WTC11 (cell line): ENCODE measurements at regions not wholly inside any gene's neighbourhood (a gene's known extent, or its start where the extent isn't known, plus 50 kb on each side); places are given as distances from the start of the nearest gene placed in this dataset.

Source experiments
- ATAC-seq: fragments of 200-7000 bp; cut with Tn5 transposase; 2 replicates; pipeline ENCODE4 v1.10.0; 2021; ENCODE audit warnings: mild to moderate bottlenecking, moderate library complexity
- CTCF ChIA-PET: fragments of 300-600 bp; sonication (Branson Sonifier 250); formaldehyde crosslinking; loops from one replicate; lab custom pipeline; 2021; ENCODE audit warnings: antibody characterized with exemption; lab: Charles Lee
- POLR2A ChIA-PET: fragments of 350-600 bp; sonication (Branson Sonifier 250); formaldehyde crosslinking; loops from one replicate; lab custom pipeline; 2021; ENCODE audit warnings: antibody characterized with exemption; lab: Charles Lee
- DNase-seq: peaks from one replicate; pipeline ENCODE4 v3.0.0; 2021; ENCODE audit warnings: low spot score
- H3K27ac Mint-ChIP-seq: 2 replicates; pipeline ENCODE4 v1.8.0; 2021; ENCODE audit warnings: mixed read lengths
- H3K27me3 Mint-ChIP-seq: 2 replicates; pipeline ENCODE4 v1.8.0; 2021; ENCODE audit warnings: low read depth, mild to moderate bottlenecking, moderate library complexity, mixed read lengths
- H3K36me3 Mint-ChIP-seq: 2 replicates; pipeline ENCODE4 v1.8.0; 2021; ENCODE audit warnings: mixed read lengths
- H3K4me1 Mint-ChIP-seq: 2 replicates; pipeline ENCODE4 v1.8.0; 2022; ENCODE audit warnings: mixed read lengths
- H3K4me3 Mint-ChIP-seq: 2 replicates; pipeline ENCODE4 v1.8.0; 2021; ENCODE audit warnings: mild to moderate bottlenecking, moderate library complexity, mixed read lengths
- H3K9me3 Mint-ChIP-seq: 2 replicates; pipeline ENCODE4 v1.8.0; 2021; ENCODE audit warnings: mixed read lengths
- AR ChIP-seq: fragments of 250-450 bp; sonication (Bioruptor Pico); IDR thresholded peaks from 2 replicates; pipeline ENCODE4 v1.9.0; 2021; ENCODE audit warnings: mild to moderate bottlenecking
- ATF2 ChIP-seq: sonication (generic); formaldehyde crosslinking; IDR thresholded peaks from 2 replicates; pipeline ENCODE4 v1.8.1; 2022; ENCODE audit warnings: low read depth, missing genetic modification reagents, borderline replicate concordance
- E2F1 ChIP-seq: sonication (generic); formaldehyde crosslinking; IDR thresholded peaks from 2 replicates; pipeline ENCODE4 v1.8.0; 2022; ENCODE audit warnings: mild to moderate bottlenecking, missing genetic modification reagents
- EMX1 ChIP-seq: fragments of 250-450 bp; sonication (Bioruptor Pico); IDR thresholded peaks from 2 replicates; pipeline ENCODE4 v1.8.0; 2021; ENCODE audit warnings: mild to moderate bottlenecking
- FOXK1 ChIP-seq: sonication (generic); formaldehyde crosslinking; IDR thresholded peaks from 2 replicates; pipeline ENCODE4 v1.8.0; 2022; ENCODE audit warnings: mild to moderate bottlenecking, moderate library complexity, missing genetic modification reagents
- GTF2I ChIP-seq: fragments of 250-450 bp; sonication (Bioruptor Pico); conservative IDR thresholded peaks from 2 replicates; pipeline ENCODE4 v1.4.0; 2021; ENCODE audit warnings: mild to moderate bottlenecking
- NR1H2 ChIP-seq: sonication (generic); formaldehyde crosslinking; IDR thresholded peaks from 2 replicates; pipeline ENCODE4 v1.9.0; 2021; ENCODE audit warnings: mild to moderate bottlenecking, moderate library complexity, missing genetic modification reagents
- PRDM15 ChIP-seq: sonication (generic); formaldehyde crosslinking; IDR thresholded peaks from 2 replicates; pipeline ENCODE4 v1.8.0; 2022; ENCODE audit warnings: missing genetic modification reagents
- PRRX2 ChIP-seq: fragments of 250-450 bp; sonication (Bioruptor Pico); IDR thresholded peaks from 2 replicates; pipeline ENCODE4 v1.8.0; 2021; ENCODE audit warnings: mild to moderate bottlenecking
- ZNF512 ChIP-seq: sonication (generic); formaldehyde crosslinking; IDR thresholded peaks from 2 replicates; pipeline ENCODE4 v1.8.1; 2022; ENCODE audit warnings: missing genetic modification reagents, borderline replicate concordance
- TF ChIP-seq, protein P1 (sequence below): sonication (generic); formaldehyde crosslinking; IDR thresholded peaks from 2 replicates; pipeline ENCODE4 v1.8.1; 2022; ENCODE audit warnings: mild to moderate bottlenecking, missing genetic modification reagents, moderate library complexity, borderline replicate concordance
- TF ChIP-seq, protein P2 (sequence below): sonication (generic); formaldehyde crosslinking; conservative IDR thresholded peaks from 2 replicates; pipeline ENCODE4 v1.8.1; 2022; ENCODE audit warnings: mild to moderate bottlenecking, missing genetic modification reagents

- Mint-ChIP-seq H3K9me3 (0 out of 2 replicates have a peak, but pooled peaks cover 6% of the 10 kb centered on the region), H3K36me3 (no peaks in the 10 kb centered on the region), H3K4me1 (peaks cover 18% of the 10 kb centered on the region), H3K4me3 (no peak overlapping the region), H3K27me3 (no peaks in the 10 kb centered on the region), H3K27ac (no peak overlapping the region)
- ATAC-seq (peak; percentile 35; the same call in 1 of the 2 replicates), DNase-seq (no peak)
- TF ChIP-seq, protein P1, sequence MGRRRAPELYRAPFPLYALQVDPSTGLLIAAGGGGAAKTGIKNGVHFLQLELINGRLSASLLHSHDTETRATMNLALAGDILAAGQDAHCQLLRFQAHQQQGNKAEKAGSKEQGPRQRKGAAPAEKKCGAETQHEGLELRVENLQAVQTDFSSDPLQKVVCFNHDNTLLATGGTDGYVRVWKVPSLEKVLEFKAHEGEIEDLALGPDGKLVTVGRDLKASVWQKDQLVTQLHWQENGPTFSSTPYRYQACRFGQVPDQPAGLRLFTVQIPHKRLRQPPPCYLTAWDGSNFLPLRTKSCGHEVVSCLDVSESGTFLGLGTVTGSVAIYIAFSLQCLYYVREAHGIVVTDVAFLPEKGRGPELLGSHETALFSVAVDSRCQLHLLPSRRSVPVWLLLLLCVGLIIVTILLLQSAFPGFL (CRISPR knock-in tag): no peak
- TF ChIP-seq ZNF512 (CRISPR knock-in tag) (no peak), E2F1 (CRISPR knock-in tag) (no peak), ATF2 (CRISPR knock-in tag) (no peak)
- ChIA-PET CTCF (no interaction called here), POLR2A (no interaction called here)
Measured at GRCh38 chr6:156534594-156534993, 242.6 kb upstream of the ARID1B start.

DNA sequence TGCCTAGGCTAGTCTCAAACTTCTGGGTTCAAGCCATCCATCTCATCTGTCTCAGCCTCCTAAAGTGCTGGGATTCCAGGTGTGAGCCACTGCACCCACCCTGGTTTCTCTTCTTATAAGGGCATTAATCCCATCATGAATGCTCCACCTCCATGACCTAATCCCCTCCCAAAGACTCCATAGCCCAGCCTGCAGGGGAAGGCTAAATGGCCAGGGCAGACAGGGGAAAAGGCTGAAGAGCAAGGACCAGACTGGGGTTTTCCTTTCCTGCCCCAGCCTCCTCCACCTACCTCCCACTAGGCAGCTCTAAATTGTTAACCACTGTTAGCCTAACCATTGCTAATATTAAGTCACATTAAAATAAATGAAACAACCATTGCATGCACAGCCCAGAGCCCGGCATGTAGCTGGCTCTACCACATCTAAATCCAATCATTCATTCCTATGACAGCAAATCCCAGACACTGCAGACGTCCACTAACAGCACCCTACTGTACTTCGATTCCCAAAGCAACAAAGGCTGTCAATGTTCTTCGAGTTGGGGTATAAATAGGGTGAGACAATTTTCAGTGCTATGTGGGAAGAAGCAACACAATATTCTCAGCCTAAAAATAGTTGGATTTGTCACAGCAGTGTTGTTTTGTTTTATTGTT is 243.2 kb upstream of the ARID1B start:
- H3K9me3 Mint-ChIP-seq: 0 out of 2 replicates have a peak, but pooled peaks cover 6% of the 10 kb centered on the region
- H3K4me1 Mint-ChIP-seq: peaks cover 18% of the 10 kb centered on the region
- no peak overlapping the region for H3K4me3 Mint-ChIP-seq
- no peaks in the 10 kb centered on the region for H3K36me3 Mint-ChIP-seq
- H3K27ac Mint-ChIP-seq: no peak overlapping the region
- CTCF ChIA-PET: no interaction called here
- TF ChIP-seq PRDM15: no peak
- no peak for TF ChIP-seq PRRX2
- TF ChIP-seq EMX1 (CRISPR knock-in tag): no peak
- no peak for TF ChIP-seq AR (CRISPR knock-in tag)
- TF ChIP-seq, protein P2, sequence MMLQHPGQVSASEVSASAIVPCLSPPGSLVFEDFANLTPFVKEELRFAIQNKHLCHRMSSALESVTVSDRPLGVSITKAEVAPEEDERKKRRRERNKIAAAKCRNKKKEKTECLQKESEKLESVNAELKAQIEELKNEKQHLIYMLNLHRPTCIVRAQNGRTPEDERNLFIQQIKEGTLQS (CRISPR knock-in tag): no peak
- no peak for TF ChIP-seq GTF2I (CRISPR knock-in tag)
- no peak for TF ChIP-seq NR1H2 (CRISPR knock-in tag)
- TF ChIP-seq FOXK1: no peak
- ATAC-seq (no peak), DNase-seq (no peak)
- H3K27me3 Mint-ChIP-seq: no peaks in the 10 kb centered on the region
- POLR2A ChIA-PET: no interaction called here
